ENCODE measurements at regions not wholly inside any gene's neighbourhood (a gene's known extent, or its start where the extent isn't known, plus 50 kb on each side); places are given as distances from the start of the nearest gene placed in this dataset.
"Not testable (repeated sequence)": the region's sequence is repeated elsewhere in the genome, so short reads cannot be mapped to it uniquely, and the experiment has no call there.

DNA sequence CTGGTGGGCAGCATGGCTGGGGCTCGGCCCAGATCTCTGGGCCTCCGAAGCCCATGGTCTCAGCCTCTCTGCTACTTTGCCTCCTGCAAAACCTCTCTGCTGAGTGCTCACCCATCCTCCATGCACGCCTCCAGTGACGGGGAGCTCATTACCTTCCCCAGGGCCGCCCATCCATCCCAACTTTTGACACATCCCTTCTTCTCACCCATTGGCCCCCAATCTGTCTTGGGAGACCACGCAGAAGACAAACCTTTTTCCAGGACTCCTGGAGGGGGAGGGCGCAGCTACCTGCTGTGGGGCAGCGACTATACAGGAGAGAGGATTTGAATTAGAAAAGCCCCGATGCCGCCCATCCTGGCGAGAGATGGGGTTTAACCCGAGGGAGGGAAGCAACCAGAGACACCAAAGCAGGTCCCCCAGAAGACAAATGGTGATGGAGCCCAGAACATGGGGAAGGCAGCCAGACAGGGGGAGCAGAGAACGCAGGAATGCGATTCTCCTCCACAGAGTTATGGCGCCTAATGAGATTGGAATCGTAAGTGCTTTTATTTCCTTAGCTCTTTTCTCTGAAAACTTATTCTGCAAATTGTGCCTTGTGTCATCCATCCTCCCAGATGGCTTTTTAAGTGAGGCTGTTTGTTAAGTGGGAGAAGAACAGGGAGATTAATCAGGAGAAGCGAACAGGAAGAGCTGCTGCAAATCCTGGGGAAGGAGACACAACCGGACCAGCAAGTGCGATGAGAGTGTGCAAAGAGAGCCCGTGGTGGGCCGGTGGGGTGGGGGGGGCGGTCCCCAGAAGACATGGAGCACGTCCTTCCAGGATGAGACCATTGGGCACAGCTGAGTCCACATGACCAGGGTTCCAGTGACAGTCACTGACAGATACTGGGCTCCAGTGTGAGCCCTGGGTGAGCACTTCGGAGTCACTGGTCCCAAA lies 623.5 kb downstream of the MATN1 start:
- no peaks in the 10 kb centered on the region for H3K9me3 ChIP-seq (ENCODE audit: control insufficient read depth in 4 of 4, low read length in 3 of 4)
- WGBS, result 72% methylated on average over 24 of the region's 24 CpGs
- H3K4me3 ChIP-seq (ENCODE audit: low read depth in 1 of 3, low read length in 3 of 3), result no peak overlapping the region
- no peak overlapping the region for H3K9ac ChIP-seq (ENCODE audit: low read depth in 1 of 2, low read length in 2 of 2)
- H3K27ac ChIP-seq (ENCODE audit: low read depth in 1 of 2, low read length in 2 of 2), result no peak overlapping the region
- no peak for DNase-seq (ENCODE audit: low spot score)
- H3K4me1 ChIP-seq (ENCODE audit: control insufficient read depth in 4 of 4, insufficient read depth in 4 of 4, low read length in 3 of 4), result no peaks in the 10 kb centered on the region
- TF ChIP-seq NR2F2 (IDR thresholded peaks at IDR 0.05) (no peak), HNF4A (conservative IDR thresholded peaks at IDR 0.05) (no peak)
- H3K27me3 ChIP-seq (ENCODE audit: control insufficient read depth in 4 of 4, insufficient read depth in 4 of 4, low read length in 3 of 4), result no peaks in the 10 kb centered on the region
- H3K36me3 ChIP-seq (ENCODE audit: control insufficient read depth in 4 of 4, insufficient read depth in 3 of 4, low read depth in 1 of 4, low read length in 3 of 4), result no peaks in the 10 kb centered on the region

DNA sequence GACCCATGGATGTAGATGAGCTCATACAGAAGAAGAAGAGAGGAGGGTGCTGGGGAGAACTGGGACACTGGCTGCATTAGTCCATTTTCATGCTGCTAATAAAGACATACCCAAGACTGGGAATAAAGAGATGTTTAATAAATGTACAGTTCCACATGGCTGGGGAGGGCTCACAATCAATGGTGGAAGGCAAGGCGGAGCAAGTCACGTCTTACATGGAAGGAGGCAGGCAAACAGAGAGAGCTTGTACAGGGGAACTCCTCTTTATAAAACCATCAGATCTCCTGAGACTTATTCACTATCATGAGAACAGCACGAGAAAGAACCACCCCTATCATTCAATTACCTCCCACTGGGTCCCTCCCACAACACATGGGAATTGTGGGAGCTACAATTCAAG lies 625.5 kb downstream of the MATN1 start:
- not testable (repeated sequence) for H3K9ac ChIP-seq (ENCODE audit: low read depth in 1 of 2, low read length in 2 of 2); H3K36me3 ChIP-seq (ENCODE audit: control insufficient read depth in 4 of 4, insufficient read depth in 3 of 4, low read depth in 1 of 4, low read length in 3 of 4); H3K4me1 ChIP-seq (ENCODE audit: control insufficient read depth in 4 of 4, insufficient read depth in 4 of 4, low read length in 3 of 4); H3K4me3 ChIP-seq (ENCODE audit: low read depth in 1 of 3, low read length in 3 of 3); H3K27me3 ChIP-seq (ENCODE audit: control insufficient read depth in 4 of 4, insufficient read depth in 4 of 4, low read length in 3 of 4); H3K27ac ChIP-seq (ENCODE audit: low read depth in 1 of 2, low read length in 2 of 2); DNase-seq (ENCODE audit: low spot score)
- WGBS, result 87% methylated on average over 3 of the region's 3 CpGs
- H3K9me3 ChIP-seq (ENCODE audit: control insufficient read depth in 4 of 4, low read length in 3 of 4), result peaks cover 2 to 11% (median 5%) of the 10 kb centered on the region in 4 donors

DNA sequence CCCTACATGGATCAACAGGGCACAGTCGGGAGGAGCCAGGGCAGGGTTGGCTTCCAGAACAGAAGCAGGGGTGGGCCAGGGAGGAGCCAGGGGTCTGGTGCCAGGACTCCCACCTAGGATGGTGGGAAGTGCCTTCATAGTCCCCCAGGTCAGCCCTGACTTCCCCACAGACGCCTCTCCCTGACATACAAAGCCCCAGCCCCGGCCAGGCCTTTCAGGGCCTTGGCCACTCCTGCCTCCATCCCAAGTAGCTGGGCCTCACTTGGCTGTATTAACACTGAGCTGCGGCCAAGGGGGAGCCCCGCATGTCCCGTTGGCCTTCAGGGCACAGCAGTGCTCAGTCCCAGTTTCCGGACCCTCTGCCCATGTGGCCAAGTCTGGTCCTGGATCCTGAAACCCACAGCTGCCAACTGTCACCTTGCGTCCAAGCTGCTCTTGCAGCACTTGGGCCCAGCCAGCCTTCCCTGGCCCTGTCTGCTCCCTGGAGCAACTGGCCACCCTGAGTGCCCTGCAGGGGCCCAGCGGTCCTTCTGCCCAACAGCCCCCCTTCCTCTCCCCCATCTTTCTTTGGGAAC lies 627.8 kb downstream of the MATN1 start:
- Histone ChIP-seq H3K9ac (ENCODE audit: low read depth in 1 of 2, low read length in 2 of 2) (no peak overlapping the region), H3K9me3 (ENCODE audit: control insufficient read depth in 4 of 4, low read length in 3 of 4) (peaks cover 10 to 27% (median 18%) of the 10 kb centered on the region in 4 donors), H3K27ac (ENCODE audit: low read depth in 1 of 2, low read length in 2 of 2) (no peak overlapping the region), H3K27me3 (ENCODE audit: control insufficient read depth in 4 of 4, insufficient read depth in 4 of 4, low read length in 3 of 4) (no peaks in the 10 kb centered on the region), H3K4me3 (ENCODE audit: low read depth in 1 of 3, low read length in 3 of 3) (no peak overlapping the region), H3K4me1 (ENCODE audit: control insufficient read depth in 4 of 4, insufficient read depth in 4 of 4, low read length in 3 of 4) (no peaks in the 10 kb centered on the region), H3K36me3 (ENCODE audit: control insufficient read depth in 4 of 4, insufficient read depth in 3 of 4, low read depth in 1 of 4, low read length in 3 of 4) (no peaks in the 10 kb centered on the region)
- no peak for TF ChIP-seq RXRA (IDR thresholded peaks at IDR 0.05)
- TF ChIP-seq, protein P1, sequence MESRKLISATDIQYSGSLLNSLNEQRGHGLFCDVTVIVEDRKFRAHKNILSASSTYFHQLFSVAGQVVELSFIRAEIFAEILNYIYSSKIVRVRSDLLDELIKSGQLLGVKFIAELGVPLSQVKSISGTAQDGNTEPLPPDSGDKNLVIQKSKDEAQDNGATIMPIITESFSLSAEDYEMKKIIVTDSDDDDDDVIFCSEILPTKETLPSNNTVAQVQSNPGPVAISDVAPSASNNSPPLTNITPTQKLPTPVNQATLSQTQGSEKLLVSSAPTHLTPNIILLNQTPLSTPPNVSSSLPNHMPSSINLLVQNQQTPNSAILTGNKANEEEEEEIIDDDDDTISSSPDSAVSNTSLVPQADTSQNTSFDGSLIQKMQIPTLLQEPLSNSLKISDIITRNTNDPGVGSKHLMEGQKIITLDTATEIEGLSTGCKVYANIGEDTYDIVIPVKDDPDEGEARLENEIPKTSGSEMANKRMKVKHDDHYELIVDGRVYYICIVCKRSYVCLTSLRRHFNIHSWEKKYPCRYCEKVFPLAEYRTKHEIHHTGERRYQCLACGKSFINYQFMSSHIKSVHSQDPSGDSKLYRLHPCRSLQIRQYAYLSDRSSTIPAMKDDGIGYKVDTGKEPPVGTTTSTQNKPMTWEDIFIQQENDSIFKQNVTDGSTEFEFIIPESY (IDR thresholded peaks at IDR 0.05), result no peak
- no peak for TF ChIP-seq FOXA1 (IDR thresholded peaks at IDR 0.05)
- no peak for TF ChIP-seq GABPA (IDR thresholded peaks at IDR 0.05 in 1 of 2, conservative IDR thresholded peaks at IDR 0.05 in 1 of 2)
- TF ChIP-seq YY1 (IDR thresholded peaks at IDR 0.05), result no peak
- TF ChIP-seq, protein P2, sequence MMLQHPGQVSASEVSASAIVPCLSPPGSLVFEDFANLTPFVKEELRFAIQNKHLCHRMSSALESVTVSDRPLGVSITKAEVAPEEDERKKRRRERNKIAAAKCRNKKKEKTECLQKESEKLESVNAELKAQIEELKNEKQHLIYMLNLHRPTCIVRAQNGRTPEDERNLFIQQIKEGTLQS (IDR thresholded peaks at IDR 0.05), result no peak
- TF ChIP-seq, protein P3, sequence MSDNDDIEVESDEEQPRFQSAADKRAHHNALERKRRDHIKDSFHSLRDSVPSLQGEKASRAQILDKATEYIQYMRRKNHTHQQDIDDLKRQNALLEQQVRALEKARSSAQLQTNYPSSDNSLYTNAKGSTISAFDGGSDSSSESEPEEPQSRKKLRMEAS (IDR thresholded peaks at IDR 0.05), result no peak
- no peak for TF ChIP-seq FOXA2 (IDR thresholded peaks at IDR 0.05)
- TF ChIP-seq RAD21 (IDR thresholded peaks at IDR 0.05), result no peak
- TF ChIP-seq HNF4A (conservative IDR thresholded peaks at IDR 0.05), result no peak
- TF ChIP-seq HNF4G (IDR thresholded peaks at IDR 0.05), result no peak
- no peak for TF ChIP-seq EGR1 (IDR thresholded peaks at IDR 0.05; ENCODE audit: low read depth in 2 of 2)
- no peak for TF ChIP-seq TAF1 (conservative IDR thresholded peaks at IDR 0.05)
- TF ChIP-seq NR2F2 (IDR thresholded peaks at IDR 0.05), result no peak
- TF ChIP-seq, protein P4, sequence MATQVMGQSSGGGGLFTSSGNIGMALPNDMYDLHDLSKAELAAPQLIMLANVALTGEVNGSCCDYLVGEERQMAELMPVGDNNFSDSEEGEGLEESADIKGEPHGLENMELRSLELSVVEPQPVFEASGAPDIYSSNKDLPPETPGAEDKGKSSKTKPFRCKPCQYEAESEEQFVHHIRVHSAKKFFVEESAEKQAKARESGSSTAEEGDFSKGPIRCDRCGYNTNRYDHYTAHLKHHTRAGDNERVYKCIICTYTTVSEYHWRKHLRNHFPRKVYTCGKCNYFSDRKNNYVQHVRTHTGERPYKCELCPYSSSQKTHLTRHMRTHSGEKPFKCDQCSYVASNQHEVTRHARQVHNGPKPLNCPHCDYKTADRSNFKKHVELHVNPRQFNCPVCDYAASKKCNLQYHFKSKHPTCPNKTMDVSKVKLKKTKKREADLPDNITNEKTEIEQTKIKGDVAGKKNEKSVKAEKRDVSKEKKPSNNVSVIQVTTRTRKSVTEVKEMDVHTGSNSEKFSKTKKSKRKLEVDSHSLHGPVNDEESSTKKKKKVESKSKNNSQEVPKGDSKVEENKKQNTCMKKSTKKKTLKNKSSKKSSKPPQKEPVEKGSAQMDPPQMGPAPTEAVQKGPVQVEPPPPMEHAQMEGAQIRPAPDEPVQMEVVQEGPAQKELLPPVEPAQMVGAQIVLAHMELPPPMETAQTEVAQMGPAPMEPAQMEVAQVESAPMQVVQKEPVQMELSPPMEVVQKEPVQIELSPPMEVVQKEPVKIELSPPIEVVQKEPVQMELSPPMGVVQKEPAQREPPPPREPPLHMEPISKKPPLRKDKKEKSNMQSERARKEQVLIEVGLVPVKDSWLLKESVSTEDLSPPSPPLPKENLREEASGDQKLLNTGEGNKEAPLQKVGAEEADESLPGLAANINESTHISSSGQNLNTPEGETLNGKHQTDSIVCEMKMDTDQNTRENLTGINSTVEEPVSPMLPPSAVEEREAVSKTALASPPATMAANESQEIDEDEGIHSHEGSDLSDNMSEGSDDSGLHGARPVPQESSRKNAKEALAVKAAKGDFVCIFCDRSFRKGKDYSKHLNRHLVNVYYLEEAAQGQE (IDR thresholded peaks at IDR 0.05), result no peak
- no peak for TF ChIP-seq JUND (IDR thresholded peaks at IDR 0.05)
- 91% methylated on average over 9 of the region's 9 CpGs for WGBS
- DNase-seq (ENCODE audit: low spot score), result no peak
